Skeletal muscle cell (primary cell): ENCODE measurements at regions not wholly inside any gene's neighbourhood (a gene's known extent, or its start where the extent isn't known, plus 50 kb on each side); places are given as distances from the start of the nearest gene placed in this dataset.

Experiments
- DNase-seq: peaks from one replicate; pipeline ENCODE4 v3.0.0-alpha.2; 2010; ENCODE audit warnings: low read depth
- H3K4me3 ChIP-seq: 2 replicates; pipeline ENCODE4 v1.5.1; 2011; ENCODE audit warnings: low read depth, mild to moderate bottlenecking, control low read depth, low read length, moderate library complexity

DNA sequence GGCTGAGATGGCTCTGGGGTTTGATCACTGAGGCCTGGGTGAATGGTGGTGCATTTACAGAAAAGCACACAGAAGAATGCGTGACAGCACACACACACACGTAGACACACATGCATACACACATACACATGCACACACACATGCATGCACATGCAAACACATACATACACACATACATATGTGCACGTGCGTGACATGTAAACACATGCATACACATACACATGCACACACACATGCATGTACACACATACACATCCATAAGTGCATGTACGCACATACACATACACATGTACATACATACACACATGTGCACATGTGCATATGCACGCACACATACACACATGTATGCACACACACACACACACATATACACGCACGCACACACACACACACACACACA lies 108.4 kb downstream of the AIPL1 start:
- H3K4me3 ChIP-seq = no peak overlapping the region
- no peak for DNase-seq

DNA sequence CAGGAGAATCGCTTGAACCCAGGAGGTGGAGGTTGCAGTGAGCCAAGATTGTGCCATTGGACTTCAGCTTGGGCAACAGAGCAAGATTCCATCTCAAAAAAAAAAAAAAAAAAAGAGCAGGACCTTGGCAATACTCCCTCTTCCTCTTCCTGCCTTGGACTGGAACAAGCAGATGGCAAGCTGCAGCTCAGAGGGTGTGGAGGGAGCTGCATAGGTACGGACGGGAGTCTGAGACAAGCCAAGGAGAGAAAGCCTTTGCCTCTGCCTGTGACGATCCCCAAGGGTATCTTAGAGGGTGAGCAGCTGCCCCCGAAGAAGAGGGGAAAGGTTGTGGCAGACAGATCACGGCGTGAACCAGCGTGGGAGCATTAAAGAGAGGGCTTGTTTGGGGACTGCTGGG lies 109.2 kb downstream of the AIPL1 start:
- no peak for DNase-seq

DNA sequence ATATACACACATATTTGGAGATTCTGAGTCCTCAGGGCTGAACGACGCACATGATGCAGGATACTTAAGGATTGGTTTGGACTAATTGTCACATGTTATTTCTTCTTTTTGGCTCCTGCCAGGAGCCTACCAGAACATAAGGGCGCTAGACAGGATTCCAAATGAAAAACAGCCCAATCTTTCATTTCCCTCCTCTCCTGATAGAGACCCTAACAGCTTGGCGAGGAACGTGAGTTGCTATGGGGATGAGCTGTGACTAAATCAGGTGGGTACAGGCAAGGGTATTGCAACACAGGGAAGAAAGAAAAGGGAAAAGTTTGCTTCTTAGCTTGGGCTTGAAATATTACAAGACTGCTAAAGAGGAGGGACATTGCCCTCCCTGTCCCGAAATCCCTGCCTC lies 109.9 kb downstream of the AIPL1 start:
- DNase-seq = no peak
- H3K4me3 ChIP-seq = no peak overlapping the region

More for the DNA sequence above, 109.2 kb downstream of the AIPL1 start:
- H3K4me3 ChIP-seq = no peak overlapping the region

DNA sequence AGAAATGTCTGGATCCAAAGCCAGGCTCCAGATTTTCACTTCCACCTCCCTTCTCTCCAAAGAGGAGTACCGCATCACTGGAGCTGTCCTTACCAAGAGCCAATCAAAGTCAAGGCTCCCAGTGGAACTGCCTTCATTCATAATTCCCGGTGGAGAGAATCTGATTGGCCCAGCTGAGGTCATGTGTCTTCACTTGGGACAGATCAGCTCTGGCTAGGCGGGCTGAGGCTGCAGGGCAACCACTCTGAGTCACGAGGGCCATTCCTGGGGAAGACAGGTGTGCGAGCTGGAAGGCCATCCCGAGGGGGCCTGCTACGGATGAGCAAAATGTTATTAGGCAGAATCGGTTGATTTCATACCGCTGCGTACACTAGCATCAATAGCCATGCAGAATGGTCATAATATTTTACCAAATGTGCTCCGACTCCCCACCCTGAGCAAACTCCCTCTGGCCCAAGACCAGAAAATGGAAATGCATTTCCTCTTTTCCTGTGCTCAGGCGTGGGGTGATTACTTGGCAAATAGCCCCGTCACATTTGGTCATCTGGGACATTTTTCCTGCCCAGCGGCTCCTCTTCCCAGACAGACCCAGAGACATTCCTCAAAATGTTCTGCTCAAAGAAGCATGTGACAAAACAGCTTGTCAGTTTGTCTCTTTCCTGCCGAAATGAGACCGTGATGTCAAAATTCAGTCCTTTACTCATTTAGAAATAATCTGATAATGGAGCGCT lies 111.1 kb downstream of the AIPL1 start:
- no peak for DNase-seq

DNA sequence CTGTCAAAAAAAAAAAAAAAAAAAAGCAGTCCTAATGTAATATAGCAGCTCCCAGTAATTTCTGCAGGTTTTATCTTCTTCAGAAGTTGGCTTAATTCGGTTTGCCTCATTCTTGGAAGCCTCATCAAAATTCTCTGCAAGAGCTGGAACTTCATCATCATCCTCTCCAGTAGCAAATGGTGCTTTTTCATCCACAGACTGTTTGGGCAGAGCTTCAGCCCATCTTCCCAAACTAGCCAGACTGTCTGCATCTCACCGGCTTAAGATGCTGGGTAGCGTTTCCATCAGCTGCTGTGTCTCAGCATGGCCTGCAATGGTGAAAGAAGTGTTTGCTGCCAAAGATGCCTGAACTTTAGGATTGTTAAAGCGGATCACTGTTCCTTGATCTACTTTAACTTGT lies 112.6 kb downstream of the AIPL1 start:
- no peak for DNase-seq
- H3K4me3 ChIP-seq = no peak overlapping the region

More for the DNA sequence above, 111.1 kb downstream of the AIPL1 start:
- H3K4me3 ChIP-seq = no peak overlapping the region

DNA sequence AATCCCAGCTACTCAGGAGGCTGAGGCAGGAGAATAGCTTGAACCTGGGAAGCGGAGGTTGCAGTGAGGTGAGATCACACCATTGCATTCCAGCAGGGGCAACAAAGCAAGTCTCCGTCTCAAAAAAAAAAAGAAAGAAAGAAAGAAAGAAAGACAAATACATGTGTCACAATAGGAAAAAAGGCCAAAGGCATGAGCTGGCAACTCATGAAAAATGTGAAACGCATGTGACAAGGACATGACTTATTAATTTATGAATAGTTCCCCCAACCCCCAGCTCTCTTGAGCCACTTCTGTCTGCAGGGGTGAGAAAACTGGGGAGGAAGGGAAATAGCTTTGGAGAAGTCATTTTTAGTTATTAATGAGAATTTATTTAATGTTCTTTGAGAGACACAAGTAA lies 120.6 kb downstream of the AIPL1 start:
- H3K4me3 ChIP-seq = no peak overlapping the region
- DNase-seq = no peak

DNA sequence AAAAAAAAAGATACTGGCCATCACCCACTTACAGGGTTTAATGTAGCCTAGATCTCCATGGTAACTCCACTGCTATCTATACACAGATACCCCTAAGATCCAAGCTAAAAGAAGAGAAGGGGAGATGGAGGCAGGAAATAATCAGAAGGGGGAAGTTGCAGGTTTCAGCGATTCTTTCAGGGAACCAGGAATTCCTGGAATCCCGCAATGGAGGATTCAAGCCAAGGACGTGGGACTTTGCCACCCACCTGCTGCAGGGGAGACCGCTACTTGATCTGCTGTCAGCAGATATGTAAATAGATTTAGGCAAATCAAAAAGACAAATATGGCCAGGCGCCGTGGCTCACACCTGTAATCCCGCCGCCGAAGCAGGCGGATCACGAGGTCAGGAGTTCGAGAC lies 121.1 kb downstream of the AIPL1 start:
- DNase-seq = no peak
- no peak overlapping the region for H3K4me3 ChIP-seq

DNA sequence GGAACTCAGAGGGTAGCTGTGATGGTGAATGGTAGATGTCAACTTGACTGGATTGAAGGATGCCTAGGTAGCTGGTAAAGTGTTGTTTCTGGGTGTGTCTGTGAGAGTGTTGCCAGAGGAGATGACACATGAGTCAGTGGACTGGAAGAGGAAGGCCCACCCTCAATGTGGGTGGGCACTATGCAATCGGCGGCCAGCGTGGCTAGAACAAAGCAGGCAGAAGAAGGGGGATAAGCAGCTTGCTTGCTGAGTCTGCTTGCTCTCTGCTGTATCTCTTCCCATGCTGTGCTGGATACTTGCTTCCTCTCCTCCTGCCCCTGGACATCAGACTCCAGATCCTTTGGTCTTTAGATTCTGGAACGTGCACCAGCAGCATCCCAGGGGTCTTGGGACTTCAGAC lies 128.1 kb downstream of the AIPL1 start:
- no peak overlapping the region for H3K4me3 ChIP-seq
- DNase-seq = no peak

DNA sequence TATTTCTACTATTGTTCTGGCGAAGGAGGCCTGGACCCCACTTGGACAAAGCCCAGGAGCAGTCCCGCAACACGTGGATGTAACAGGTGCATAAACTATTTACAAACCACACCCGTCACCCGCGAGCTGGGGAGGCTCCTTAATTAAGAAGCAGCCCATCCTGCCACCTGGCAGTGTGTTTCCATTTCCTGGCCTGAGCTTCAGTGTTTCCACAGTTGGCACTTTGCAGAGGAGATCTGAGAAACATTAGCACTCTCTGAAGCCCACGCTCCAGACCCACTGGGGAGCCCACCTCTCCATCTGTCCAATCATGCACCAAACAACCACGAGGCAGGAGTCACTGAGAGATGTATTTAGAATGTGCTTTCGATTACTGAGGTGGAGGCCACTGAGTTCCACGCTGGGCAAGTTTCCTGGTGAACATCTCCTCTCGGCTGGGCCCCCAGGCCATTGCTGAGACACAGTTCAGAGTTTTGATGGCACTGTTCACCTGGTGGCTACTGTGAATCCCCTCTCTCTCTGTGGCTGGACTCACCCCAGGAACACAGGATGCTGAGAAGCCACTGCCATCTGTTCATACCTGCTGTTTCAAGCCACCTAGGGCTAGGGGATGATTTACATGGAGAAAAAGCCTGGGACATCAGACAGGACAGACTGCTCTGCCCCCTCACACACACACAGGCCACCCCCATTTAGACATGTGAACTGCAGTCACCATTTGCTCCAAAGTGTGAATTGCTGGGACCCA lies 129.1 kb downstream of the AIPL1 start:
- DNase-seq = no peak
- H3K4me3 ChIP-seq = no peak overlapping the region

DNA sequence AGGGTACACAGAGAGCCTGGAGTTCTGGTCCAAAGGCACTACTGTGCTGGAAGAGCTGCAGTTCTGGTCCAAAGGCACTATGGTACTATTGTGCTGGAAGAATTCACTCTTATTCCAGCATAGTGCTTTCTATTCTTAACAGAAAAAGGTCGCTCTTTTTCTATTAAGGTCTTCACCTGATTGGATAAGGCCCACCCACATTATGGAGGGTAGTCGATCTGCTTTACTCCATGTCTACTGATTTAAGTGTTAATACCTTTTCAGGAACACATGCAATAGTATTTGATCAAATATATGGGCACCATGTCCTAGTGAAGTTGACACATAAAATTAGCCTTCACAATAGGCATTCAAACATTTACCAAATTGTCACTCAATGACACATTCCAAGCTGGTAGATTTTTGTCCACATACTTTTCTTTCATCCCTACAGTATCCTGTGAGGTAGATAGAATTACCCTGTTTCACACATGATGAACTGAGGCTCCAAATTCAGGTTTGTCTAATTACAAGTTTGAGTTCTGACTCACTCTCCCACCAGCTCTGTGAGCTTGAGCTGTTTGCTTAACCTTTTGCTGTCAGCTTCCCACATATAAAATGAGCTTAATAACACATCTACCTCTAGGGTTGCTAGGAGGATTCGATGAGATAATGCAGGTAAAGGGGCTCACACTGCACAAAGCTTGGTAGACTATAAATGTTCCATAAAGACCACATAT lies 129.9 kb downstream of the AIPL1 start:
- DNase-seq = no peak

DNA sequence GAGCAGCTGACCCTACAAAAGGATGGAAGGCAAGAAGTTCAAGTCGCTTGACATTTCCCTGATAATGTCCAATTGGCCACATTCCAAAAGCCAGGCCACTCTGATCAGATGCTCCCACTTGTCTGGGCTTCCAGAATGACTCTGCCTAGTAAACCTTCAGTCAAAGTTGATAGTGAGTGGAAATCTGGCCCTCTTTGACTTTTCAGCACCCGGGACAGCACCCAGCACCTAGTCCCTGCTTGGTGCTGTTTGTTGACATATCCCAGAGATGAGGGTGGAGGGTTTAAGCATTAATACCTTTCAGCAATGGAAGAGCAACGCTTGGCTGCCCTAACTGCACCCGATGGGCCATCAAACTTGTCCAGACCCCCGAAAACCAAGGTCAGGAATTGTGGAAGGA lies 131.3 kb downstream of the AIPL1 start:
- no peak overlapping the region for H3K4me3 ChIP-seq
- DNase-seq = peak; percentile 2

More for the DNA sequence above, 129.9 kb downstream of the AIPL1 start:
- no peak overlapping the region for H3K4me3 ChIP-seq

DNA sequence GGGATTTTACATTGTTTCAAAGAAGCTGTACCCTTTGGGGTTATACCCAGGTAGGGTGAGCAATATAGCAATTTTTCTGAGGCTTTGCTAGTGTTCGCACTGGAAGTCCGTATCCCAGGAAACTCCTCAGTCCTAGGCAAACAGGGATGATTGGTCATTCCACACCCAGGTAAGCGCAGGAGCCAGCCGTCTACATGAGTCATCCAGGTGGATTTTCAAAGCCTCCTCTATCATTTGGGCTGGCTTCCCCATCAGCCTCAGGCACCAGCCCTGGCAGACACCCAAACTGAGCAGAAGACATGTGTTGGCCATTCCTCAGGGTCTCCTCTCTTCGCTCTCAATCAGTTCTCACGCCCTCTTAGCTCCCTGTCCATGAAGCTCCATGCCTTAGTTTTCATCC lies 135.6 kb downstream of the AIPL1 start:
- DNase-seq = no peak
- no peak overlapping the region for H3K4me3 ChIP-seq

DNA sequence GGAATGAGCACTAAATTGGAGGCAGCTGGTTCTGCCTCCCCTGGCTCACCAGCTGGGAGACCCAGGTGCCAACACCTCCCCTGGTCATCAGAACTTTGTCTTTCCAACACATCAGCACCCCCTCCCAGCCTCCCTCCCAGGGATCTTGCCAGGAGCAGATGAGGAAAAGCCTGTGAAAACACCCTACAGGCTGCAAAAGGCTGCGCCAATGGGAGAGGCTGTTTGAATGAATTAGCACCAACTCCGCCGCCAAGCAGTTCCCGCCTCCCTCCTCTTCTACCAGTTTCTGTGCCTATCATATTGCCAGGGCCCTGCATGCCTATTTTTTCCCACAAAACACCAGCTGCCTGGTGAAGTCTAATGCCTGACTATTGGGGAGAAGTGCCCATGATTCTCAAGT lies 137.0 kb downstream of the AIPL1 start:
- H3K4me3 ChIP-seq = no peak overlapping the region
- no peak for DNase-seq

DNA sequence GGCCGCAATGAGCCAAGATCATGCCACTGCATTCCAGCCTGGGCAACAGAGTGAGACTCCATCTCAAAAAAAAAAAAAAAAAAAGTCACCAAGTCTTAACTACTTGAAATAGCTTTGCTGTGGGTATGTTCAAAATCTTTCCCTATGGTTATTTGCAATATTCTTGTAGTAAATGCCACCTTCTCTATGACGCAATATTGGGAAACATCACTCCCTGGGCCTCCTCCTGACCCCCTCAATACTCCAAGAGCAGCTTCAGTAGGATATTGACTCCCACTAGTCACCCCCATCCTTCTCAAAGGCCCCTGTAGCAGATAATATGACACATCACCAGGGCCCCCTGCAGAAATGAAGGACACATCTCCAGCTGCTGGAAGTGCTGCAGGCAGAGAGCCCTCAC lies 137.8 kb downstream of the AIPL1 start:
- no peak for DNase-seq
- no peak overlapping the region for H3K4me3 ChIP-seq

DNA sequence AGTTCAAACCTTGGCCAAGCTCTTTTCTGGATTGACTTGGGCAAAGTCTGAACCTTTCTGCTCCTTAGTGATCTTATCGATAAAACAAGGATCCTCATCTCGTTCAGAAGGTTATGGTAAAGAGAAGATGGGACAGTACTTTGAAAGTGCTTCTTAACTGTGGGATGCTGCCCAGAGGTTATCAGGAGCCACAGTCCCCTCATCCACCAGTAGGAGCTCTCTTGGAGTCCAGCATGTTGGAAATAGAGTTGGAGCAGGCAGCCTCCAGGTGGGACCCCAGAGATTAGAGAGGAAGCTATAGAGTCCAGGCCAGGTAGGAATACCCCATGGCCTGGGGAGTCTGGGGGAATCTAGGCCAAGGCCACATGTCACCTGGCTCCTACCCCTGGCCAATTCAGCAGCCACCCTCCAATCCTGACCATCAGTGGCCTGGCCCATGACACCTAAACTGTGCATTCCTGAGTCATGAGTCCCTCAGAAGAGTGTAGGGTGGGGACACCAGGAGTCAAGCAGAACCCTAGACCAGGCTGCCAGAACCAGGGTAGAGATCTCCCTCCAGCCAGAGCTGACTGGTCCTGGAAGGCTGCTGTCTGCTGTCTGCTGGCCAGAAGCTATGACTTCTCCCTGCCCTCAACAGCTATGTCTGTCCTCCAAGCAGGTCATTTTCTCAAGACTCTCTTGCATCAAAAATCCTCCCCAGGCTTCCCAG lies 144.3 kb downstream of the AIPL1 start:
- no peak overlapping the region for H3K4me3 ChIP-seq
- no peak for DNase-seq

DNA sequence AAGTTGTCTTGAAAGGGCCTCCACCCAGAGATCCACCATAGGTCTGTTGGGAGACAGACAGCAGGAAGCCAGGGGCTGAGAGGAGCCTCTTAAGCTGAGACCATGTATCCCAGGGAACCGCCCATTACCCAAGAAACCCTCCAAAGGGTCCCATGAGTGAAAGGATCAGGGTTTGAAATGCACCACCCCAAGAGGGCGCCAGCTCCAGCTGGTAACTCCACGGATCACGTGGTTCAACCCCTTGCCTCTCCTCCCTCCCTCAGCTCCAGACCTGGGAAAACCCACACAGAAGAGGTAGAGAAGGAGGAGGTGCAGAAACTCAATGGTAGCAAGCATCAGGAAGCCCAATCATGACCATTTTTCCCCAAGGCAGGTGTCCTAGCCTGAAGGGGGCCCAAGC lies 148.7 kb downstream of the AIPL1 start:
- no peak for DNase-seq
- H3K4me3 ChIP-seq = no peak overlapping the region

DNA sequence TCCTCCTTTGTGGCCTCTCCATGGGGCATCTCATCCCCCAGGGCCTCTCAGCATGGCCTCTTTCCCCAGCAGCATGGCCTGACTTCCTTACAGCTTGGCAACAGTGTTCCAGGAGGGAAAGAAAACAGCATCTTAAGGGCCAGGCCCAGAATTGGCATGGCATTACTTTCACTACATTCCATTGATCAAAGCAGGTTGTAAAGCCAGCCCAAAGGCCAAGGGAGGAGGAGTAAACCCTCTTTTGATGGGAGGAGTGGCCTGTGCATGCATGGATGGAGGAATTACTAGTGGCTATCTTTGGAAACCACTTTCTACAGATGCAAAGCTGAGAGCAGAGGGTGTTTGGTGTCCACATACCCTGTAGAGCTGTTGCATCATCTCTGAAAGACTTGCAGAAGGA lies 149.4 kb downstream of the AIPL1 start:
- no peak for DNase-seq
- H3K4me3 ChIP-seq = no peak overlapping the region

DNA sequence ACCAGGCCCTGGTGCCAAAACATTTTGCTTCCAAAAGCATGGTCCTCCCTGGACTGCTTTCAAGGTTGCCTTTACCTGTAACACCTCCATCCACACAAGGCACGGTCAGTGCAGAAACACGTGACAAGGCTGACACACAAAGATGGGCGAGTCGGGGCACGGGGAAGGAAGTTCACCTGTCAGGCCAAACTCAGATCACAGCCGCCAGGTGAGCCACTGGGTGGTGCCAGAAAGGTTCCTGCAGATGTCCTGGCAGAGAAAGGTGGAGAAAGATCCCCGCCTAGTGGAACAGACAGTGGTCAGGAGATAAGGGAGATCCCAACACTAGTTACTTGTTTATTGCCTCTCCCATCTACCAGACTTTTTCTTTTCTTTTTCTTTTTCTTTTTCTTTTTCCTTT lies 155.3 kb downstream of the AIPL1 start:
- DNase-seq = no peak
- no peak overlapping the region for H3K4me3 ChIP-seq

DNA sequence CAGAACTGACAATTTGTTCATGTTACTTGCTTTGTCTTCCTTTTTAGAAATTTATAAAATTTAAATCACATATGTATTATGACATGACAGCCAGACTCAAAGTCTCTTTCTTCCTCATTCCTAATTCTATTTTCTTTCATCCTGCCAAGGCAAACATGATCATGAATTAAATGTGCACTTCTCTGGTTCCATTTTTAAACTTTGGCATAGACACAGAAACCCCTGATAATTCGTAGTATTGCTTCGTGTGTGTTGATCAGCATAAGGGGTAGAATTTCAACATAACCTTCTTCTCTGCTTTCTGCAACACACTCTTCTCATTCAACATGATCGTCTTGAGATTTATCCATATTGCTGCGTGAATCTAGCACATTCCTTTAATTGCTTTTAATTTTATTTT lies 156.5 kb downstream of the AIPL1 start:
- H3K4me3 ChIP-seq = no peak overlapping the region
- DNase-seq = no peak

DNA sequence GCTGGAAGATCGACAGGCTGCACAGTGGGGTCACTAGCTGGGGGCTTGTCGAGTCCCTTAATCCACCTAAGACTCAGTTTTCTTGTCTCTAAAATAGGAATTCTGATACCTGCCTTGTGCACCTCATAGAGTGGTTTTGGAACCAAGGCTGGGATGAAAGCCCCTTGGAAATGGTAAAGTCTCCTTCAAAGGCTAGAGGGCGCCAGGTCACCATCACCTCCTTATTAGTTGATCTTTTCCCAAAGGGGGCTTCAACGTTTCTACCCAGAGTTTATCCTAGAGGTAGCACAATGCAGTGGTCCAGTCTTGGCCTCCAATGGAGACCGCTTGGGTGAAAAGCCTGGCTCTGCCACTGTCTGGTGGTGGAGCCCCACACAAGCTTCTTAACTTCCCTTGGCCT lies 158.2 kb downstream of the AIPL1 start:
- no peak for DNase-seq
- no peak overlapping the region for H3K4me3 ChIP-seq
